MCF 10A (cell line): ENCODE measurements at regions not wholly inside any gene's neighbourhood (a gene's known extent, or its start where the extent isn't known, plus 50 kb on each side); places are given as distances from the start of the nearest gene placed in this dataset.

ENCODE experiments used
- BruUV-seq: library from RNA; stranded (reverse); fragments of 400-500 nt; replicated peaks from 2 replicates; lab custom pipeline; 2021; lab: Mats Ljungman, UMichigan
- CTCF ChIA-PET: fragments of 300-600 bp; sonication (Branson Sonifier 250); formaldehyde crosslinking; extraction: SDS; loops from one replicate; lab custom pipeline; 2021; ENCODE audit warnings: antibody characterized with exemption, inconsistent platforms; lab: Yijun Ruan, JAX
- POLR2A ChIA-PET: fragments of 300-600, 350-650 bp; sonication (Branson Sonifier 250); formaldehyde crosslinking; extraction: SDS; loops from one replicate; lab custom pipeline; 2020; ENCODE audit warnings: antibody characterized with exemption, inconsistent platforms; lab: Yijun Ruan, JAX
- DNase-seq: peaks from one replicate; pipeline ENCODE4 v3.0.0-alpha.2; 2018; ENCODE audit not compliant: unreplicated experiment
- H3K27ac Mint-ChIP-seq: one replicate; pipeline ENCODE4 v1.8.0; 2022; ENCODE audit warnings: mild to moderate bottlenecking, low read depth, mixed read lengths; ENCODE audit not compliant: unreplicated experiment
- H3K27me3 Mint-ChIP-seq: one replicate; pipeline ENCODE4 v1.8.0; 2022; ENCODE audit warnings: mixed read lengths; ENCODE audit not compliant: insufficient read depth, unreplicated experiment
- H3K36me3 Mint-ChIP-seq: one replicate; pipeline ENCODE4 v1.8.0; 2022; ENCODE audit warnings: mild to moderate bottlenecking, moderate library complexity, mixed read lengths; ENCODE audit not compliant: insufficient read depth, unreplicated experiment
- H3K4me1 Mint-ChIP-seq: one replicate; pipeline ENCODE4 v1.8.0; 2022; ENCODE audit warnings: mixed read lengths; ENCODE audit not compliant: insufficient read depth, unreplicated experiment
- H3K4me3 Mint-ChIP-seq: one replicate; pipeline ENCODE4 v1.8.0; 2022; ENCODE audit warnings: mild to moderate bottlenecking, moderate library complexity, mixed read lengths; ENCODE audit not compliant: unreplicated experiment
- H3K9me3 Mint-ChIP-seq: one replicate; pipeline ENCODE4 v1.8.0; 2022; ENCODE audit warnings: mixed read lengths; ENCODE audit not compliant: unreplicated experiment
- intact Hi-C: fragments of 100-400 bp; cut with micrococcal nuclease; formaldehyde crosslinking; loops from 2 replicates; pipeline ENCODE4 v1.14.1; 2022
- TF ChIP-seq, protein P1 (sequence below): fragments of 200-600 bp; IDR thresholded peaks from one replicate; pipeline ENCODE4 v1.8.0; 2022; ENCODE audit warnings: antibody characterized with exemption, mild to moderate bottlenecking; ENCODE audit not compliant: unreplicated experiment

DNA sequence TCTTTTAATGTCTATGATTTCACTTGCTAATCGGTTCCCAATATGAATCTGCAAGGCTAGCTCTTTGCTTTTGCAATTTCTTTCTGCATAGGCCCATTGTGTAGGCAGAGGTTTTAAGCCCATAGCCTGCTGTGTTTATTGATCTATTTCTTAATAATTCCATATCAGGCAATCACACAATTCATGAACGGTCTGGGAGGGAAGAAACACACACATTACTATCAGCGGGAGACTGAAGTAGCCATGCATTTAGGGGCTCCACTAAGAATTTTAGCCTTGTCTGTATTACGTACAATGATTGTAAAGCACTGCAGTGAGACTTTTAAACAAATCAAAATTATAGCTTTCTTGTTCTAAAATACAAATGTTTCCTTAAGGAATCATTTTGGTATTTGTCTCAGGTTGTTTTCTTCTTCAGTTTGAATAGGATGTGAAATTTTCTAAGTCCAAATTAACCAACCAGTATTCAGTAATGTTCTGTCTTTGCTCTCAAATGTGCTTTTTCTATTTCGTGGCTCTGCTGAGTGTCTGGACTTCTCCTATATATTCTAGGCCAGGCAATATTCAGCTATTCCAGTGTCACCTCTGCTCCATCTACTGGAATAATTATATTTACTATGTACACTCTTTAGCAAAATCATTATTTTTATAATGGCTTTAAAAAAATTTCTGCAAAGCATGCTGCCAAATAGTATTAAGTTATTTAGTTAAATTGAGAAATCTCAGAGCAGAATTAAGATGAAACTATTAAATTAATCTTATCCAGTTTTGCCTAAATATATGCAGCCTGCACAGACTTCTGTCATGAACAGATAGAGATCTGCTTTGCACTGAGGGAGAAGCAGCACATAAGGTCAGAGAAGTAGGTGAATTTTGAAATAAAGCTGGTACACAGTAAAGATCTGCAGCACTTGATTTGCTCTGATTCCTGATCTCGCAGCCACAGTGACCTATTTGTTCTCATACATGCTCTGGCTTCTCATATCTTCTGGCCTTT, 103.0 kb upstream of the NAALADL2 start:
- Mint-ChIP-seq H3K27ac (no peak overlapping the region), H3K27me3 (no peaks in the 10 kb centered on the region), H3K36me3 (no peaks in the 10 kb centered on the region), H3K9me3 (no peaks in the 10 kb centered on the region), H3K4me3 (no peak overlapping the region), H3K4me1 (no peaks in the 10 kb centered on the region)
- DNase-seq, result no peak
- ChIA-PET POLR2A (no interaction called here), CTCF (interaction anchor here (0.6 kb wide), 1 partner anchor 82 kb away, joined by 3 read pairs; no protein-coding TSS in a partner anchor)
- BruUV-seq, result no TSS peak
- intact Hi-C loops, result no loop called here
- TF ChIP-seq, protein P1, sequence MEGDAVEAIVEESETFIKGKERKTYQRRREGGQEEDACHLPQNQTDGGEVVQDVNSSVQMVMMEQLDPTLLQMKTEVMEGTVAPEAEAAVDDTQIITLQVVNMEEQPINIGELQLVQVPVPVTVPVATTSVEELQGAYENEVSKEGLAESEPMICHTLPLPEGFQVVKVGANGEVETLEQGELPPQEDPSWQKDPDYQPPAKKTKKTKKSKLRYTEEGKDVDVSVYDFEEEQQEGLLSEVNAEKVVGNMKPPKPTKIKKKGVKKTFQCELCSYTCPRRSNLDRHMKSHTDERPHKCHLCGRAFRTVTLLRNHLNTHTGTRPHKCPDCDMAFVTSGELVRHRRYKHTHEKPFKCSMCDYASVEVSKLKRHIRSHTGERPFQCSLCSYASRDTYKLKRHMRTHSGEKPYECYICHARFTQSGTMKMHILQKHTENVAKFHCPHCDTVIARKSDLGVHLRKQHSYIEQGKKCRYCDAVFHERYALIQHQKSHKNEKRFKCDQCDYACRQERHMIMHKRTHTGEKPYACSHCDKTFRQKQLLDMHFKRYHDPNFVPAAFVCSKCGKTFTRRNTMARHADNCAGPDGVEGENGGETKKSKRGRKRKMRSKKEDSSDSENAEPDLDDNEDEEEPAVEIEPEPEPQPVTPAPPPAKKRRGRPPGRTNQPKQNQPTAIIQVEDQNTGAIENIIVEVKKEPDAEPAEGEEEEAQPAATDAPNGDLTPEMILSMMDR, result no peak

DNA sequence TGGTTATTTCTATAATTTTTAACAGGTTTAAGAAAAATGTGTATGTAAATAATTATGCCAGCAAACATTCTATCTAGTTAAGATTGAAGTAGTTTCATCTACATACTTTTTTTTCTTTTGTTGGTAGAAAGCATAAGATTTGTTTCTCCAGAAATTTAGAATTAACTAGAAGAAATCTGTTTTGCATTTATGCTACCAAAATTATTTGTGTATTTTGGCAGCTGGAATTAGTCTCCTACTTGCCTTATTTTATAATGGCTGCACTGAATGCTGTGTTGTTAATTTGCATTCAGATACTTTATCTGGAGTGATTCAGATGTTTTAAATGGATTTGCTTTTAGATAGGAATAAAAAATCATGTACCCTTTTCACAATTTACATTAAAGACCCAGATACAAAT, 100.2 kb upstream of the NAALADL2 start:
- no TSS peak for BruUV-seq
- ChIA-PET POLR2A (no interaction called here), CTCF (no interaction called here)
- Mint-ChIP-seq H3K27ac (no peak overlapping the region), H3K9me3 (no peaks in the 10 kb centered on the region), H3K4me1 (no peaks in the 10 kb centered on the region), H3K36me3 (no peaks in the 10 kb centered on the region), H3K27me3 (no peaks in the 10 kb centered on the region), H3K4me3 (no peak overlapping the region)
- intact Hi-C loops, result no loop called here
- DNase-seq, result no peak
- TF ChIP-seq, protein P1, result no peak

DNA sequence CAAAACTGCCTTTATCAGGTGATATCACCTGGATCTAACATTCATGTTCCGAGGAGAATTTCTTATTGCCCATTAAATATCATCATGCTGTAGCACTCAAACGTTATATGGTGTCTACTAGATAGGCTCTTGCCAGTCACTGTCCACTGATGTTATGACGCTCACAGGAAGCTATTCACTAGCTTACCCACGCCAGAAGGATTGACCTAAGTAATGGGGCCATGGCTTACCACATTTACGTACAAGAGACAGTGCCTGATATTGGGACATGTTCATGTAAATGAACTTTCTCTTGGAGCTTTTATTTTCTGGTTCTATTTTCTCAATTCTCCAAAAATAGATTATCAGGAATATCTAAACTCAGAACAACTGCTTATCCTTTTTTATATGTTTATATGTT, 91.7 kb upstream of the NAALADL2 start:
- Mint-ChIP-seq H3K4me1 (no peaks in the 10 kb centered on the region), H3K4me3 (no peak overlapping the region), H3K36me3 (no peaks in the 10 kb centered on the region), H3K27ac (no peak overlapping the region), H3K27me3 (no peaks in the 10 kb centered on the region), H3K9me3 (no peaks in the 10 kb centered on the region)
- ChIA-PET CTCF (interaction anchor here (0.6 kb wide), 1 partner anchor 80 kb away, joined by 3 read pairs; no protein-coding TSS in a partner anchor), POLR2A (no interaction called here)
- no TSS peak for BruUV-seq
- TF ChIP-seq, protein P1, result no peak
- DNase-seq, result no peak
- intact Hi-C loops, result no loop called here

DNA sequence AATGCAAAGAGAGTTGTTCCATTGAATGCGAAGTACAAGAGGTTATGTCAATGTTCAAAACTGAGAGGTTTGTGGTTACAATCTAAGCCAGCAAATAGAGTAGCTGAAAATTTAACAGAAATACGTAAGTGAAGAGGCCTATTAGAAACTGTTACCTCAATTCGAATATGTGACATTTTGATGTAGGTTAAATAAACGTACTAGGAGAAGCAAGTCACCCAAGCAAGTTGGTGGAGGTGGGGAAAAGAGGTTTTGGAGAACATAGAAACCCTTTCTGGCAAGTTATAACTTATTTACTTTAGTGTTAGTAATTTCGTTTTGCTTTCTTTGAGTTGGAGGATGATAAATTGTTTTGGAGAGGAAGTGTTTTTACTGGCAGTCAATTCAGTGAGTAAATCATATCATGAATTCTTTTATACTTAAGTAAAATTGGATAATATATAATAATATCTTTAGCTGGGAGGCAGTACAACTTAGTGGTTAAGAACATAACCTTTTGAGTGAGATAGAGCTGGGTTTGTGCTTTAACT, 91.2 kb upstream of the NAALADL2 start:
- H3K4me1 Mint-ChIP-seq, result no peaks in the 10 kb centered on the region
- peaks cover 4% of the 10 kb centered on the region for H3K36me3 Mint-ChIP-seq
- ChIA-PET CTCF (interaction anchor here (0.5 to 0.6 kb wide), 2 partner anchors 80 to 1986 kb away, joined by 3 read pairs; no protein-coding TSS in a partner anchor), POLR2A (no interaction called here)
- no peak overlapping the region for H3K4me3 Mint-ChIP-seq
- intact Hi-C loops, result no loop called here
- no peak for DNase-seq
- no peaks in the 10 kb centered on the region for H3K27me3 Mint-ChIP-seq
- H3K9me3 Mint-ChIP-seq, result no peaks in the 10 kb centered on the region
- TF ChIP-seq, protein P1, result no peak
- H3K27ac Mint-ChIP-seq, result no peak overlapping the region
- no TSS peak for BruUV-seq
